Right renal cortex interstitium (tissue), 3 donors: ENCODE measurements at regions not wholly inside any gene's neighbourhood (a gene's known extent, or its start where the extent isn't known, plus 50 kb on each side); places are given as distances from the start of the nearest gene placed in this dataset.

Experiments
- DNase-seq, 3 donors: peaks; one replicate each; pipeline ENCODE4 v3.0.0-alpha.2; 2013; ENCODE audit warnings: low read depth in 3 of 3, low spot score in 2 of 3

DNA sequence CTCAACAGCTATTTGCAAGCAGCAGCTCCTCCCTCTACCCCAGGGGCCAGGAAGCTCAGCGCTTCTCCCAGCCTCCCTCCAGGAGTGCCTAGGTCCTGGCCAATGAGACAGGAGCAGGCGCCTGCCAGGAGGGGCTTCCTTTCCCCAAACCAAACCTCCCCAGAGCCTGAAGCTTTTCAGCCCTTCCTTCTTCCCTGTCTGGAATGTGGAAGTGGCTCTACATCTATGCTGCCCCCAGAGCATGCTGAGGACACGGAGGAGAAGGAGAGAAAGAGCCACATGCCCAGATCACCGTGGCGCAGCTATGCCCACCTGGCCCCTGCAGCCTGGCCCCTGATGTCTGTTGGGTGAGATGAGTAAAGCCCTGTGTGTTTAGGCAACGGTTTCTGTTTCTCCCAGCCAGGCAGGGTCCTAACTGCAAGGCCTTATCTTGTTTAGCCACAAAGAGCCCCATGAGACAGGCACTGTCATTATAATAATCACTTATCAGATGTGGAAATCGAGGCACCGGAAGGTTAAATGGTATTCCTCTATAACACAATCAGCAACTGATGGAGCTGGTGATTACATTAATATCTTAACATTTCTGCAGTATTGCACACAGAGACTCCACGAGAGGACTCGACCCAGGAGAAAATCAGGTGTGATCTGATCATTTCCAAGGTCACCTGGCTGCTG lies 315.8 kb downstream of the CTTN start:
- DNase-seq, result no peak

GRCh38 chr11:70715166-70715951 lies 317.0 kb downstream of the CTTN start:
- no peak for DNase-seq

GRCh38 chr11:70716216-70716615 lies 317.9 kb downstream of the CTTN start:
- no peak for DNase-seq

- DNase-seq, result no peak
These were observed 318.9 kb downstream of the CTTN start for GRCh38 chr11:70716986-70717775.

DNA sequence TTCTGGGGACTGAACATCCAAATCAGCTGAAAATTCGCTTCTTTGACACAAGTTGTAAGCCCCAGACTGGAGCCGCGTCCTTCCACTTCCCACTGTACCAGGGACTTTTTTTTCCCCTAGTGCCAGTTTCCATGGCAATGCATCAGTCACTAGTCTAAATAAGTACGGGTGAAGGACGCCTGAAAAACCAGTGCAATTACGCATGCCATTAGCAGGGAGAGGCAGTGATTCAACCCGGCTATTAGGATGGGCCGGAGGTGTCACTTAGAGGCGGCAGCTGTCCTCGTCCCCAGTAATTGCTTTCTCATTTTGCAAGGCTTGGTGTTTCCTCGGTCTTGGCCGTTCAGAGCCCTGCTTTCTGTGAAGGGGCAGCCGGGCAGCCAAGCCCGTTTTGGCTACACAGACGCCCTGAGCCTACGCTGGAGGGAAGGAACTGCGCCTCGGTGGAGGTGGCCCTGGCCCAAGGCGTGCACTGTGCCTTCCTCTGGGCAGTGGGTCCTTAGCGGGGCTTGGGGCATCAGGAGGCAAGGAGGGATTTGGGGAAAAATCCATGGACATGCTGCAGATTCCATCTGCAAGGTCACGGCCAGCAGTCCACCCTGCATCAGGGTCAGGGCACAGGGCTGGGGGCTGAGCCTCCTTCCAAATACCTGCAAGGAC lies 319.7 kb downstream of the CTTN start:
- DNase-seq, result no peak

GRCh38 chr11:70719516-70719915 lies 321.2 kb downstream of the CTTN start:
- DNase-seq, result no peak

DNA sequence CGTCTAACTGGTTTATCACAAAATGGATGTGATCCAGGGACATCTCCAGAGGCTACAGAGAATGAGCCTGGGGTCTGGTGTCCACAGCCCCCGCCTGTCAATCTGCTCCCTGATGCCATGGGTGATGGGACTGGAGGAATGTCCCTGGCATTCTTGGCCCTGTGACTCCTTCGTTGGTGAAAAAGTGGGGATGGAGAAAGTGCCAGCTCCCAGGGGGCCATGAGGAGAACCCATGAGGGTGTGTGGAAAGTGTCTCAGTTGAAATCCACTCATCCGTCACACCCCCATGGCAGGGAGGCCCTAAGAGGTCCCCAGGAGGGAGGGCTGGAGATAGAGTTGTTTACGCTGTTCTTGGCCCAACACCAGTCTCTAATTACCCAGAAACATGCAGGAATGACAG lies 322.0 kb downstream of the CTTN start:
- DNase-seq, result no peak

DNA sequence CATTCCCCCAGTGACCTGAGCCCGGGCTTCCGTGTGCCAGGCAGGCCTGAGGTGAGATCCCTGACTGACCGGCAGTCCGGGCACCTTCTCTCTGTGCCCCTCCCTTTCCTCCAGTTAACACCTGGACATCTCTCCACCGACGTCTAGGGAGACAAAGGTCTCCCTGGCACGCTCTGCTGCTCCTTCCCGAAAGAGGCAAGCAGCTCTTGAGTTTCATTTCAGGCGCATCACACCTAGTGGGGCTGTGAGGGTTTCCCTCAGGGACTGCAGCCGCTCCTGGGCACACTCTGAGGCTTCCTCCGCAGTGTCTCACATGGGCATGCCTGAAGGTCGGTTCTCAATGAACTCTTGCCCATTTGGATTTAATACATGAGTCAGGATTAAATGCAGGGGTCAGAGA lies 322.7 kb downstream of the CTTN start:
- DNase-seq, result no peak

DNA sequence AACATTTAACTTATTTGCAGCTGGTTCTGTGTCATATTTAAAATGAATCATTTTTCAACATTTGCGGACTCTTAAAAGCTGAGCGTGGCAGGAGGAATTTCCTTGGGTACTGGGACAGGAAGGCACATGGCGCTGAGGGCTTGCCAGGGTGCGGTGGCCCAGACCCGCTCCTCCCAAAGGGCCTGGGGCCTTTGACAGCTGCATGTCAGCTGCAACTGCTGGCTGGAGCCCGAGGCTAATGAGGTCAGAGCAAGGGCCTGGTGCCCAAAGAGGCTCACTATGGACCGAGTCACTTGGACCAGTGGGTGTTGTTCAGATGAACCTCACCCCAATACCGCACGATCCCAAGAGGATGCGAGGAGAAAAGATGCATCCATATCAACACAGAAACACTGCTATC lies 326.9 kb downstream of the CTTN start:
- DNase-seq, result no peak

DNA sequence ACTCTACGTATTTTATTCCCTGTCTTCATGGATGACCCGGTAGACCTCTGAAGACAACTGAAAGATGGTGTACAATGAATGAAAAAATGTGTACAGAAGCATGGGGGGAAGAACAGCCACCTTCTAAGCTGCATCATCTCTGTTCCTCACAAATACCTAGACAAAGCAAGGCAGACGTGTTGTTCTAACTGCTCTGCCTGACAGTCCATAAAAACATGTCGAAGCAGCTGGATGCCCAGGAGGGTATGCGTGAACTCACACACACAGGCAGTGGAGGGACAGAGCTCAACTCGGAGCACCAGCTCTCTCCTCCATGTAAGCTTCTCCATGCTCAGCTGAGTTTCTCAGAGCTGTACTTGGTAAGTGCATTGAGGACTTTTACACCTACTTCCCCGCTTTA lies 327.4 kb downstream of the CTTN start:
- DNase-seq, result no peak

- no peak for DNase-seq
These were observed 328.7 kb downstream of the CTTN start for GRCh38 chr11:70727021-70727420.

DNA sequence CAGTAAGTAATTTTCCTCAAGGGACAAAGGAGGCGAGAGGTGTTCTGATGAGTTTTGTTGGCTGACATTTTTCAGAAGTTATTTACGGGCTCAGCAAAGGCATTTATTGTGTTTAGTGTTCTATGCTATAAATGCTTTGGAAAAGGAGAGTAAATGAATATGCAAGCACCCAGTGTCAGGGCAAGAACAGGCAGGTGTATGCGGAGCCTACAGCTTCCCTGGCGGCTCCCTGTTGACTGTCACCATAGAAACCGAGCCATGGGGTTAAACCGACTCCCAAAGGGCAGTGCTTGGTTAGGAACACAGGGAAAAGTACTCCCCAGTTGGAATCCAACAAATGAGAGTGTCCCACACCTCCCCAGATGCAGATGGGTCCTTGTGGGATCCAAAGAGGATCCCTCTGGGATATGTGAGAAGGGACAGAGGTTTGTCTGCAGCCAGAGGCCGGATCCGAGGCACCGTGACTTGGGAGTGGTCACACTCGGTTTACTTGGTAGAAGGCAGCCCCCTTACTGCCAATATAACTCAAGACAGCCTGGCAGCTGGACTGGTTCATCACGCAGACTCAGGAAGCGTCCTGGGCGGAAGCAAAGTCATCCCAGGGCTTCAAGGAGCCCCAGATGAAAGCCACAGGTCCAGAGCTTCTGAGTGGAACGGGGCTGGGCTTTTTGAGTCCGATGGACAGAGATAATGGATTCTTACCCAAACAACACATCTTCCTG lies 329.7 kb downstream of the CTTN start:
- no peak for DNase-seq

DNA sequence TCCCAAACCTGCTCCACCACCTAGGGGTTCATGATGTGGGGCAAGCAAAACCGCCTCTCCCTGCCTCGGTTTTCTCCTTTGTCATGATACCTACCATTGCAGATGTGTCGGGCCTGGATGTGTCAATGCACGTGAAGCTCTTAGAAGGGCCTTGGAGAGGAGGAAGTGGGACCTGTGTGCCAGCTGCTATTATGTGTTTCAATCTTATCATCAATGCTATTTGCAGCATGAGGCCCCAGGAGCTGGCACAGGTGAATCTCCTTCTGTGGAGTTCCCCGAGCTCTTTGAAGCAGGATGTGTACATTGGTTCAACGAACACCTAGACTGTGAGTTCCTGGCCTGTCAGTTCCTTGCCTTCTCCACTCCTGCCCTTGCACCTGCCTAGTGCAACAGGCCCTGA lies 331.6 kb downstream of the CTTN start:
- DNase-seq, result no peak

DNA sequence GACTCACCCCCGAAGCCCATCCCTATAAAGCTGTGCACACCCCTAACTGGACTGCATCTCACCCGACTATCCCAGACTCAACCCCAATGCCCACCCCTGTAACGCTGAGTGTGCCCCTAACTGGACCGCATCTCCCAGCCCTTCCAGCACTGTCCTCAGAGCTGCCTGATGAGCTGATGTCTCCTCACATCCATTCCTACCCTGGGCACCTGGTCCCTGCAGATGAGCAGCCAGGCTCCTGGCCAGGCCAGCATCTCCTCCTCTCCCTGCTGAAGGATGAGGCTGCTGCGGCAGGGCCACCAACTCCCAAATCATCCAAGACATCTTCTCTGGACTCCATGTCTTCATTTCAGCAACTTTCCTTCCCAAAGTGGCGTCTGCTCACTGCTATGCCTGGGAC lies 332.1 kb downstream of the CTTN start:
- DNase-seq, result no peak

DNA sequence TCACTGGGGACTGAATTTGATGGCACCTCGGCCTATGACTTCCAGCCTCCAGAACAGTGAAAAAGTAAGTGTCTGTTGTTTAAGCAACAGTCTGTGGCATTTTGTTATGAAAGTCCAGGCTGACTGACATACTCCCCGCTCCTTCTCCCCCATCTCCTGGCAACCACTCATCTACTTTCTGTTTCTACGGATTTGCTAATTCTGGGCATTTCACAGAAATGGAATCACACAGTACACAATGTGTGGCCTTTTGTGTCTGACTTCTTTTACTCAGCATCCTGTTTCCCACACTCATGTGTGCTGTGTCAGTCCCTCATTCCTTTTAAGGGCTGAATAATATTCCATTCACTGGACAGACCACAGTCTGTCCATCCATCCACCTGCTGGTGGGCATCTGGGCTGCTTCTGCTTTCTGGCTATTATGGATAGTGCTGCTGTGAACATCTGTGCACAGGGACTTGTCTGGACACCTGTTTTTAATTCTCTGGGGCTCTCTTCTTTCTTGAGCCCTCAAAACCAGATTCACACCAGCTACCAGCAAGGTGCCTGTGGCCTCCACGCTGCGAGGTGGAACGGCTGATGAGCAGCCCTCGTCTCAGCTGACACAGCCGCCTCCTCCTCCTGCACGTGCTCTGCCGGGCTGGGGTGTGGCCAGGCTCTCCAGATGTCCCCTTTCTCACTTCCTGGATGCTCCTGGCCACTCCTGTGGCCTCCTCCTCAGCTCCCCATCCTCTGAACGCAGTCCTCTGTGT lies 333.1 kb downstream of the CTTN start:
- DNase-seq, result no peak

- DNase-seq, result no peak
These were observed 333.9 kb downstream of the CTTN start for GRCh38 chr11:70732023-70732880.

DNA sequence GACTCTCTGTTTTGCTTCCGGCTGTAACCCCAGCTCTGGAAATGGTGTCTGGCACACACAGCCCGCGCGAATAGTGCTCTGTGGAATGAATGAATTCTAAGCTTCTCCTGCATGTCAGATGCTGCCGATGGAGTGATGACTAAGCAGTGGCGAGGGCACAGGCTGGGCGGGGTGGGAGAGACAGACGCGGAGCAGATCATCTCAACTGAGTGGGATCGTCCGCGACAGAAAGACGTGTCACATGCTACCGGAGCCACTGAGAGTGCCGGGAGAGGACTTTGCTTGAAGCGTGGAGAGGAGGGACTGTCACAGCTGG lies 334.5 kb downstream of the CTTN start:
- no peak for DNase-seq

DNA sequence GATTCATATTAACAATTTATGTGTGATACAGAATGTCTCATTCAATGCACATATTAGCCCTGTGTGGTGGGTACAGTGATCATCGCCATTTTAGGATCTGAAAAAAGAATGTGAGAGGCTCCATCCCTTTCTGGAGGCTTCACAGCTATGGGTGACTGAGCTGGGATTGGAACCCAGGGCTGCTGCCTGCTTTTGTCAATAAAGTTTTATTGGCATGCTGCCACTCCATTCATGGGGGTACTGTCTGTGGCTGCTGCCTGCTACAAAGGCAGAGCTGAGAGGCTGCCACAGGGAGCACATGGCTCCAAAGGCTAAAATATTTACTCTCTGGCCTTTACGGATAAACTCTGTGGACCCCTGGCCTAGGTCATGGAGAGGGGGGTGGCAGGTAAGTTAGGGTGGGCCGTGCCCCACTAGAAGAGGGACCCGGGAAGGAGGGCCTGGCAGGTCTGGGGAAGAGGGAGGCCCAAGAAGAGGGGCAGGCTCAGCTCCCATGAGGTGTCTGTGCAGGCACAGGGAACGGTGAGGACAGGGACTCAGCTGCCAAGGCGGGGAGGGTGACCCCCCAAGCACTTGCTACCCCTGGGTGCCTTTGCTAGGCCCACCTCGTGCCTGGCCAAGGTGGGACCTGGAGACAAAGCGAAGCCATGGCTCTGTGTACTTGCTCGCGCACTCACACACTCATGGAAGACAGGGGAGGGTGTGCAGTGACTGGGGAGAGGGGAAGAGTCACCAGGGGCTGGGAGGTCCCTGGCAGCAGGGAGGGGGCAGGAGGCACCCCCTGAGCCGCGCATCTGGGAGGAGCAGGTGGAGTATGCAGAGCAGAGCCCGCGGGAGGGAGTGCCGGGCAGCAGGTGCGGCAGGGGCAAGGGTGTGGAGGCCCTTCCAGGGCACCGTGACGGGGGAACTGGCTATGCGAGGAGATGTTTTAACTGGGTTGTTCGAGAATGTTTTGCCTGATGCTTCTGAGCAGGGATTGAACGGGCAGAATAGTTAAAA lies 335.3 kb downstream of the CTTN start:
- no peak for DNase-seq
